Epidermal melanocyte (primary cell): ENCODE measurements at regions not wholly inside any gene's neighbourhood (a gene's known extent, or its start where the extent isn't known, plus 50 kb on each side); places are given as distances from the start of the nearest gene placed in this dataset.

Source experiments
- DNase-seq: peaks from one replicate; pipeline ENCODE4 v3.0.0; 2011; ENCODE audit warnings: low spot score; ENCODE audit not compliant: insufficient read length

DNA sequence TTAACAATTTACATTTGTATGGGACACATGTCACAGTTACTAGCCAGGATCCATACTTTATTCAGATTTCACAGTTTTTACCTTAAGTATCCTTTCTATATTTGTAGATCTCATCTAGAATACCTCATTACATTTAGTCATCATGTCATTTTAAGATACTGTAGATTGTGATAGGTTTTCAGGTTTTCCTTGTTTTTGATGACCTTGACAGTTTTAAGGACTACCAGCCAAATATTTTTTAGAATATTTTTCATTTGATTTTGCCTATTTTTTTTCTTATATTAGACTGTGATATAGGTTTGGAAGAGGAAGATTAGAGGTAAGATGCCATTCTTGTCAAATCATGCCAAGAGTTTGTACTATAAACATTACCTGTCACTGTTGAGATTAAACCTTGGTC, 460.3 kb downstream of the ANKRD7 start:
- DNase-seq, result no peak

DNA sequence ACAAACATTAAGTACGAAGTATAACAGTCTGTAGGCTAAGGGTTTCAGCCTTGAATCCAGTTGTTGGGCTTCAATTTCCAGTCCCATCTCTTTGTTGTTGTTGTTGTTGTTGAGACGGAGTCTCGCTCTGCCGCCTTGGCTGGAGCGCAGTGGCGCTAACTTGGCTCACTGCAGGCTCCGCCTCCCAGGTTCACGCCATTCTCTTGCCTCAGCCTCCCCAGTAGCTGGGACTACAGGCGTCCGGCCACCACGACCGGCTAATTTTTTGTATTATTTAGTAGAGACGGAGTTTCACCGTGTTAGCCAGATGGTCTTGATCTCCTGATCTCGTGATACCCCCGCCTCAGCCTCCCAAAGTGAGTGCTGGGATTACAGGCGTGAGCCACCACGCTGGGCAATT, 464.9 kb downstream of the ANKRD7 start:
- DNase-seq, result no peak

DNA sequence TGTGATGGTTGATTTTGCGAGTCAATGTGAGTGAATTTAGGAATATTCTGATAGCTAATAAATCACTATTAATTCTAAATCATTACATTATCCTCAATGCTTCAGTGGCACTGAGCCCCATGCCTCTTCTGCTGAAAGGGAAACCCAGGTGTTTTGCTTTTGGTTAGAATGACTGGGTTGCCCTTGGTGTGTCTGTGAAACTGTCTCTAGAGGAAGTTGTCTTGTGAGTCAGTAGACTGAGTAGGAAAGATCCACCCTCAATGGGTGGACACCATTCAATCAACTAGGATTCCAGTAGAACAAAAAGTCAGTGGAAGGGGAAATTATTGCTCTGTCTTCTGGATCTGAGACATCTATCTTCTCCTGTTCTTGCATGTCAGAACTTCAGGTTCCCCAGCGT, 472.4 kb downstream of the ANKRD7 start:
- no peak for DNase-seq

- no peak for DNase-seq
Measured at GRCh38 chr7:118699222-118699621, 474.7 kb downstream of the ANKRD7 start.

DNA sequence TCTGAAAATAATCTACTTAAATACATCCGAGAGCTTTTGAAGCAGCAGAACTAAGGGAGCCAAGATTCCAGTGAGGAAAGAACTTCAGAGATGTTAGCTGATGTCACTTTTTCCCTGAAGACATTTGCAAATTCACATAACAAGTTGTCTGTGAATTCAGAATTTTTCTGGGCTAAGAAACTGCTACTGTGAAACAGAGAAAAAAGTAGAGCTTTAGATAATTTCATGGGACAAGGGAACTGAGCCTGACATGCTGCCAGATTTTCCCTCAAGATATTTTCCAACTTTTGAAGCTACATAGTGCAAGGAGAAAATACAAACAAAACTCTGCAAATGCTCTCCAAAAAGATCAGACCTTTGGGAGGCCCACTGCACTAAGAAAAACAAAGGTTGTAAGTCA, 484.2 kb downstream of the ANKRD7 start:
- no peak for DNase-seq

DNA sequence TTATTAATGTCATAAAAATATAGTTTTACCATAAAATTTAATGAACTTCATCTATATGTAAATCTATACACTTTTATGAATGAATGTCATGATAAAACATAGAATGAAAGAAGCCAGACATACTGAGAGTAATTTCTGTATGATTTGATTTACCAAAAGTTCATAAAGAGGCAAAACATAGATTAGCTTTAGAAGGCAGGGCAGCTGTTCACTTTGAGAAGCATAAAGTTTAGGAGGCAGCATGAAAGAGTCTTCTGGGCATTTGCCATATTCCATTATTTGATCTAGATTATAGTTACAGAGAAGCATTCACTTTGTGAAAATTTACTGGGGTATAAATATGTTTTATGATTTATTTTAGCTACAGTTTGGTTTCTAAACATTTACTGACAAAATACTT, 487.2 kb downstream of the ANKRD7 start:
- DNase-seq, result no peak

GRCh38 chr7:118713039-118713438, 488.5 kb downstream of the ANKRD7 start:
- no peak for DNase-seq

- DNase-seq, result no peak
Measured at GRCh38 chr7:118720632-118721031, 496.1 kb downstream of the ANKRD7 start.

DNA sequence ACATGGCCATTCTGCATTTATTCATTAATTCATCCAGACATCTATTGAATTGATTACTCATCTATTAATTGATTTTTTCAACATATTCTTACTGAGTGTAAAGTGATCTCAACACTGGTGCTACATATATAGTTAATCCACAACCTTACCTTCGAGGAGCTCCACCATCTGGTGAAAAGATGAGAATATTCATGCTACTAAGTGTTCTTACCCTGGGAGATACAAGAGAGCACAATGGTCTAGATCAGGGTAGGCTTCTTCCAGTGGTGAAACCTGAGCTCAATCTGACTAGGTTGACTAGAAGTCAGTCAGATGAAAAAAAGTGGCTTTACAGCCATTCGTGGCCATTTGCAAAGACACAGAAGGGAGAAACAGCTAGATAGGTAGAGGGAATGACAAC, 507.4 kb downstream of the ANKRD7 start:
- DNase-seq, result no peak

- DNase-seq, result no peak
Measured at GRCh38 chr7:118734541-118734940, 510.0 kb downstream of the ANKRD7 start.

- DNase-seq, result no peak
Measured at GRCh38 chr7:118735441-118735840, 510.9 kb downstream of the ANKRD7 start.

DNA sequence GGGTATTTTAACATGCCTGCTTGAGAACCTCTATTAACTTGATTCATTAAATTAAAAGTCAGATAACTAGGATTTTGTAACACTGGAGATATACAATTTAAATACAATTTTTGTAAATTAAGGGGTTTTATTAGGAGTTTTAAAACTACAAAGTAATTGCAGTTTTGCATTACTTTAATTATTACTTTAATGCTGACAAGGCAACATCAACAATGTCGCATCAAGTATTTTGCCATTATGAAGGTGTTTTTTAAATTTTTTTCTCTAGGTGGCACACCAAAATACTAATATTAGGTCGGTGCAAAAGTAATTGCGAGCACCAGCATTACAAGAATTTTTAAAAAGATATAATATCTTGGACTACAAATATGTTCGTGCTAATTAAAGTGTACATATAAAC, 513.4 kb downstream of the ANKRD7 start:
- no peak for DNase-seq

- DNase-seq, result no peak
Measured at GRCh38 chr7:118745927-118746326, 521.4 kb downstream of the ANKRD7 start.

DNA sequence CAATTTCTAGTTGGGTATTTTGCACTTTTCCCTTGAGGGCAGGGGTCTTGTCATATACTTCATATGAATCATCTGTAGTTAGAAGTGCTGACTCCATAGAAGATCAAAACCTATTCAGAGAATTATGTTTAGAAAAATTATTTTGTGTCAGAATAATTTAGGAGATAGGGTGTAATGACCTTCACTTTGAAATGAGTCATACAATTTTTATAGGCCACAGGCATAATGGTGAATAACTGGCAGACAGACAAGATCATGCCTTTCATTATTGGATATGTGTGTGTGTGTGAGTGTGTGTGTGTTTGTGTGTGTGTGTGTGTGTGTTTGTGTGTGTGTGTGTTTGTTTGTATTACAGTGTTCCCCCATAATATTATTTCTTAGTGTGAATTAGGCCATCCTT, 523.0 kb downstream of the ANKRD7 start:
- DNase-seq, result no peak

- DNase-seq, result no peak
Measured at GRCh38 chr7:118753479-118753878, 529.0 kb downstream of the ANKRD7 start.

DNA sequence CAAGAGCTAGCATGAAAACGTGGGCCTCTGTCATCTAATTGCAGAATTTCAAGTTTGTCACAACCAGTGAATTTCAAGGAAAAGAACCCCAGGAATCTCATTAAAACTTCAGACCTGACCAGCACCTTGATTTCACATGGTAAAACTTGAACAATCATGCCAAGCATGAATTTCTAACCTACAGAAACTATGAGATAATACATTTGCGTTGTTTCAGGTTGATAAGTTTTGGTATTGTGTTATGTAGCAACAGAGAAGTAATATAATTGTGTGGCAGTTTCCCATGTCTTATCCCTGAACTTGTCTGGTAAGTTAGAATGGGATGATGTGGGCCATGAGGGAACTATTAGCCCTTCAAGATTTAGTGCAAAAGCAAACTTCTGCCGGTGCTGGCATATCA, 530.1 kb downstream of the ANKRD7 start:
- no peak for DNase-seq

DNA sequence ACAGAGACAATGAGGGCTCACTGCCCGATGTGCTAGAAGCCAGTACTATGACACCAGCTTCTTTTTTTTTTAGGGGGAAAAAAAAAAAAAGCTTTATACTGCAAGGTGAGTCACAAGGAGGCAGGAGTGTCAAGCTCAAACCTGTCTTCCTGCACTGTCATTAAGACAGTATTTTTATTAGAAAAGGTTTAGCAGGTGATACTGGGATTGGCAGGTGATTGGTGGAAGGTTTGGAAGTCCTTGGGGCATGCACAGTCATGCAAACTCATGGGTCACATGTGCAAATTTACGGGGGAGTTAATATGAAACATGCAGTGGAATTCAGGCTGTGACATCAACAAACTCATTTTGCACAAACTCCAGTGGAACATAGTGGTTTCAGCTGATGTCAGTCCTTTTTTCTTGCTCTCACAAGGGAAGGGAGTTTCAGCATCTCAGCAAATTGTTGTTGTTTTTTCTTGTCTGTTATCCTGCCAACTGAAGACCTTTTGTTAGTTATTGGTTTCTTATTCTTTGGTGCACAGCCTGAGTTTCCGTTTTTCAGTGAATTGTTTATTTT, 530.6 kb downstream of the ANKRD7 start:
- DNase-seq, result no peak

DNA sequence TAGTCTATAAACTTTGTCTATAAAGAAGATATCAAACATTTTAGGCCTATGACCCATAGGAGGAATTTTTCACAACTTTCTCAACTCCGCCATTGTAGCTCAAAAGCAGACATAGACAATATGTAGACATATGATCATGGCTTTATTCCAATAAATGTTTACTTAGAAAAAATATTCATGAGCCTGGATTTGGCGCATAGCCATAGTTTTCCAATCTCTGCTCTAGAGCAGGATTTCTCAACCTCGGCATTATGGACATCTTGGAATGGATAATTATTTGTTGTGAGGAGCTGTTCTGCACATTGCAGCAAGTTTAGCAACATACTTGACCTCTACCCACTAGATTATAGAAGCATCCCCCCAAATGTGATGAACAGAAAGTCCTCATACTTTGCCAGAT, 532.6 kb downstream of the ANKRD7 start:
- DNase-seq, result no peak

DNA sequence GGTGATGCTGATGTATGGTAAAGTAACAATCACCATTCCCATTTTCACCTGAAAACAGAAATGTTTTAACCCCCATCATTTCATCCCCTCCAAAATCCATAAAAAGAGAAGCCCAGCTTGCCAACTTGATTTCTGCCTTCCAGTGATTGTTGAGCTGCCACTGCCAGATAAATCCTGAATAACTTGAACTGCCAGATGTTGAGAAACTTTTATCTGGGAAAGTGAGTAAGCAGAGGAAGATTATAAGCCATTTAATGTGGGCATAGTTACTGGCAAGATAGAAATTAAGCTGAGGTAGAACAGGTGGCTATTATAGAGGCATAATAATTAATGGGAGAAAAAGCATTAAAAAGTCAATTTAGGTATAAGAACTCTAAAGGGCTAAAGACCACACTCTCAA, 534.1 kb downstream of the ANKRD7 start:
- no peak for DNase-seq

GRCh38 chr7:118759921-118760320, 535.4 kb downstream of the ANKRD7 start:
- DNase-seq, result no peak

- DNase-seq, result no peak
Measured at GRCh38 chr7:118762451-118762850, 537.9 kb downstream of the ANKRD7 start.

DNA sequence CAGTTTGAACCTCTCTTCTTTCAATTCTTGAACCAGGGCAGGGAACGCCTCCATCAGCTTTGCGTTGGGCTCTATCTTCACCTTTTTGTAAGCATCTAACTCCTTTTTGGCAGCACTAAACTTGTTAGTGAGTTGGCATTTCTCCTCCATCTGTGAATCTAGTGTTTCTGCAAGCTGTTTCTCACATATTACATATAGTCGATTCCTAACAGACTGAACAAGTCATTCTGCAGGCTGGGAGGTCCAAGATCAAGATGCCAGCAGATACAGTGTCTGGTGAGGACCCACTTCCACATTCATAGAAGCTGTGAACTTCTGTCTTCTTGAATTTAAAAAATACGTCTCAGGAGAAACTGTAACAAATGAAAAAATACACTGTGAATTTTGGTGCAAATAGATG, 539.7 kb downstream of the ANKRD7 start:
- no peak for DNase-seq

DNA sequence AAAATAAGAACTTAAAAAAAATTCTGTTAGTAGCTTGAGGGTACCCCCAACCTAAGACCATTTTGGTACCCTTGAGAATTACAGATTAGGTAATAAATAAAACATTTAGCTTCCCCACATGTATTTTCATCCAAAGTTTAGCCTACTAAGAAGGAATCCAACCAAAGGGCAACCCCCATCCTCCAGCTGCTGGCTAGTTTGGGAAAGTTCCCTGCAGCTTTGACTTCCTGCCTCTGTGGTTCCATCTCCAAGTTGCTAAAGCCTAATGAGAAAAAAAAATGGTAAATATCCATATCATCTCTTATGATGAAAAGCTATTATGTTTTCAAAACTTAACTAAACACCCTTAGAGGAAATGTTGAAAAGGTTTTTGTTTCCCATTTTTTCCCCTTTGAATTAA, 547.2 kb downstream of the ANKRD7 start:
- no peak for DNase-seq

GRCh38 chr7:118777308-118777707, 552.8 kb downstream of the ANKRD7 start:
- DNase-seq, result no peak
